ENCODE measurements at regions not wholly inside any gene's neighbourhood (a gene's known extent, or its start where the extent isn't known, plus 50 kb on each side); places are given as distances from the start of the nearest gene placed in this dataset.

DNA sequence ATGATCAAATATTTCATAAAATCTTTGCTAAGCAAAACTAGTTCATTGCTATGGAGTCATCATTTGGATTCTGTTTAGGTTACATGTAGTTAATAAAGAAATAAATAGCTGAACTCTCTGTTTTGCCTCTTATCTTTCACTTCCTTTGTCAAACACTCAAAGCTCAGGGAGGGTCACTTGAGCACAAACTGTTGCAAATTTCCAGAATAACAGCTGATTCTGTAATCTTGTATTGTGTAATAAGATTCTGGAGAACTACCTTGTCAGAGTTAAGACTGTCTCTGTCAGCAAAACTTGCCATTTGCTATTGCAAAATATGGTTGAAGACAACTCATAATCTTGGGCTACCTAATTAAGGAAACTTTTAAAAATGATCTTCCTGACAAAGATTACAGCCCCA is 182.0 kb upstream of the MOCS2 start:
- TF ChIP-seq, protein P1, sequence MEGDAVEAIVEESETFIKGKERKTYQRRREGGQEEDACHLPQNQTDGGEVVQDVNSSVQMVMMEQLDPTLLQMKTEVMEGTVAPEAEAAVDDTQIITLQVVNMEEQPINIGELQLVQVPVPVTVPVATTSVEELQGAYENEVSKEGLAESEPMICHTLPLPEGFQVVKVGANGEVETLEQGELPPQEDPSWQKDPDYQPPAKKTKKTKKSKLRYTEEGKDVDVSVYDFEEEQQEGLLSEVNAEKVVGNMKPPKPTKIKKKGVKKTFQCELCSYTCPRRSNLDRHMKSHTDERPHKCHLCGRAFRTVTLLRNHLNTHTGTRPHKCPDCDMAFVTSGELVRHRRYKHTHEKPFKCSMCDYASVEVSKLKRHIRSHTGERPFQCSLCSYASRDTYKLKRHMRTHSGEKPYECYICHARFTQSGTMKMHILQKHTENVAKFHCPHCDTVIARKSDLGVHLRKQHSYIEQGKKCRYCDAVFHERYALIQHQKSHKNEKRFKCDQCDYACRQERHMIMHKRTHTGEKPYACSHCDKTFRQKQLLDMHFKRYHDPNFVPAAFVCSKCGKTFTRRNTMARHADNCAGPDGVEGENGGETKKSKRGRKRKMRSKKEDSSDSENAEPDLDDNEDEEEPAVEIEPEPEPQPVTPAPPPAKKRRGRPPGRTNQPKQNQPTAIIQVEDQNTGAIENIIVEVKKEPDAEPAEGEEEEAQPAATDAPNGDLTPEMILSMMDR (IDR thresholded peaks at IDR 0.05; ENCODE audit: low read length) = no peak
- TF ChIP-seq EZH2 (IDR thresholded peaks at IDR 0.05; ENCODE audit: borderline replicate concordance, low read length) = no peak
